ENCODE measurements at regions not wholly inside any gene's neighbourhood (a gene's known extent, or its start where the extent isn't known, plus 50 kb on each side); places are given as distances from the start of the nearest gene placed in this dataset.

- DNase-seq, result no peak
Observed at GRCh38 chr11:130749216-130749615, 167.1 kb downstream of the SNX19 start.

DNA sequence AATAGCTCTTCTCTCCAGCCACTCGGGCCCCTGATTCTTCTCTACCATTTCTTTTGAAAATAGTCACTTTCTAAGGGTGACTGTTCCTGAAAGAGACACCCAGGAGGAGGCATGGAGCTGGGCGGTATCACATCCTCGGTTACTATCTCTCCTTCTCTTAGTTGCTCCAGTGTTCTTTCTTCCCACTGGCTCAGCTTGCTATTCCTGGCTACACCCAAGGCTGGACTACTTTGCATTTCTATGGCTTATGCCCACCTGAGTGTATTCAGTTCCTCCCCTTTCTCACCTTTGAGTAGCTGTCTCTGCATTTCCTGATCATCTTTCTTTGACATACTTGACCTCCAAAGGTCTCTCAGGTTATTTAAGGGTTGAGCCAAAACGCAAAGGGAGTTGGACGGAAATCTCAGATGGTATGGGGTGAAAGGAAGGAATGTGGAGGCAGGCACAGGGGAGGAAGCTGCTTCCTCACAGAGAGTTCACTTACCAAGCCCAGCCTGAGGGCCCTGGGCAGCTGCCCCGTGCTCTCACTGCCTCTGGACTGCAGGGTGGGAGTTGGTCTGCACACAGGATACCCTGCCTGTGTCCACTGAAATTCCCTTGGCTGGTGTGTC is 155.7 kb downstream of the SNX19 start:
- DNase-seq, result no peak

GRCh38 chr11:130761560-130762220 is 154.6 kb downstream of the SNX19 start:
- no peak for DNase-seq

GRCh38 chr11:130762638-130763037 is 153.6 kb downstream of the SNX19 start:
- no peak for DNase-seq

- DNase-seq, result no peak
Observed at GRCh38 chr11:130763087-130763980, 152.9 kb downstream of the SNX19 start.

DNA sequence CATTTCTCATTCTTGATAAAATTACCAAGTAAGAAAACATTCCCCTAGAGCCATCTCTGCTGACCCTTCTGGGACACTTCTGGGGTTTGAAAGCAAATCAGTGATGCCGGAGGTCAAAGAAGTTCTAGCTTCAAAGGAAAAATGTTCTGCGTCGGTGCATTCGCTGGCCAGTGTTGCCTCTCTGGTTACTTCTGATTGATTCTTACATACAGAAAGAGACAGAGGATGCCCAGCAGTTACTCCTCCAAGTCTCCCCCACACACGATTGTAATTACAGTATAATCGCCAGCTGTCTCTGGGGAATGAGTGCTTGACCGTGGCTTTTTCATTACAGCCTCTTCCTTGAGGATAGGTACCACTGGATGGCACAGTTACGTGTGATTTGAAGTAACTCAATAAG is 150.9 kb downstream of the SNX19 start:
- no peak for DNase-seq

DNA sequence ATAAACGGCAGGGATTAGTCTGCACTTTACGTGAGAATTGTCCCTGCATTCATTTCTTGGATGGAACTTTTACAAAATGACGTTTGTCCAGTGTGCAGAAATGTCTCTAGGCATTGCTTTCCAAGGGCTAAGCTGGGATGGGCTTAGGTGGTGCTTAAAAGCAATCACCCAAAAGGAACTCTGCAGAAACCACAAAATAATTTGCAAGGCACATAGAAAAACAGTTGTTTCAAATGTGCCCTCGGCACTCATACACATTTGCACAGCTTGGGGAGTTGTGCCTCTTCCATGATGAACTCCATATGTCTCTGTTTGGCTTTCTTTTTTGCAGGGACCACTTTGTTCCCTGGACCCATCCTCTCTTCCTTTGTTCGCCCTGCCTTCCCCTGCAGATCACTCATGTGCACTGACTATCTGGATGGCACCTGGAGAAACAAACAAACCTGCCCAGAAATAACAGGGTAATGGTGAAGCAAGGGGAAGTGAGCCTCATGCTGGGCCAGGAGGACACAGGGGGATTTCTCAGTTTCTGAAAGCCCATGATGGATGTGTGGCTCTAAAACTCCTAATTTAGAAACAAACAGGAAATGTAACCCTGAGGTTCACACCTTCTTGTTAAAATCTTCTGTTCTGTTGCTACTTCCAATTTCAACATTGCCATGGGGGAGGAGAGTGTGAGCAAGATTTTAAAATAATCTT is 150.2 kb downstream of the SNX19 start:
- no peak for DNase-seq

DNA sequence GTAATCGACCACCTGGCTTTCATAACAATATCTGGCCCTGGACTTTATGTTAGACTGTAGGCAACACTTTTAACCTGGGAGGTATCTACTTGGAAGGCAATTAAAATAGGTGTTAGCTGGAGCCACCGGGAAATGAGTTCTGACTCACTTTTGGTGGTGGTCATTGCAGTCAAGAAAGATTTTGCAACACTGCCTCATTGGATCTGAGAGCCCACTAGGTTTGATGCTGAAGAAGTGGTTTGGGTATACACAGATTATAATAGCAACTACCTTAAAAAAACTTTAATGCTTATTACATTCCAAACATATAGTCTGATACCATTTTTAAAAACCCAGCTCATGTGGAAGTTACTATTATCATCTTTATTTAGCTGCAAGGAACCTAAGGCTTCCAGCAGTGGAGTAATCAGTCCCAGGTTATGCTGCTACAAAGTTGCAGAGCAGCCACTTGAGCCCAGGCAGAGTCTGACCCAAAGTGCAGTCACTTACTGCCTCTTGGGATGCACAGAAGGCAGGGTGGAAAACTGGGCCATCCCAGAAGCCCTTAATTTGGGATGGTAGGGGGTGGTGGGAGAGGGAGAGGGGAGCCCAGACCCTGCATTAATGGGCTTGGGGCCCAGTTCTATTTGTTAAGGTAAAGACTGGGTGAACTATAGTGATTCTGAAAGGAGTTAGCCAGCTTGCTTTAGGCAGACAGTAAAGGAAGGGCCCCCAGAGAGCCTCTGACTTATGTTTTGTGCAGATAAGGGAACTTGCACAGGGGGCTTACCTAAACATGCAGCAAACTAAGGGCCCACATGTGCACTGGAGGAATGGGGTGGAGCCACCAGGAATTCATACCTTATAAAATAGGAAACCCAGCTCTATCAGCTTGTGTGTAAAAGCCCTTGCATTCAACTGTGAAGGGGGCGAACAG is 149.4 kb downstream of the SNX19 start:
- DNase-seq, result no peak

- DNase-seq, result no peak
Observed at GRCh38 chr11:130769782-130770535, 146.3 kb downstream of the SNX19 start.

- DNase-seq, result no peak
Observed at GRCh38 chr11:130771708-130772107, 144.6 kb downstream of the SNX19 start.

DNA sequence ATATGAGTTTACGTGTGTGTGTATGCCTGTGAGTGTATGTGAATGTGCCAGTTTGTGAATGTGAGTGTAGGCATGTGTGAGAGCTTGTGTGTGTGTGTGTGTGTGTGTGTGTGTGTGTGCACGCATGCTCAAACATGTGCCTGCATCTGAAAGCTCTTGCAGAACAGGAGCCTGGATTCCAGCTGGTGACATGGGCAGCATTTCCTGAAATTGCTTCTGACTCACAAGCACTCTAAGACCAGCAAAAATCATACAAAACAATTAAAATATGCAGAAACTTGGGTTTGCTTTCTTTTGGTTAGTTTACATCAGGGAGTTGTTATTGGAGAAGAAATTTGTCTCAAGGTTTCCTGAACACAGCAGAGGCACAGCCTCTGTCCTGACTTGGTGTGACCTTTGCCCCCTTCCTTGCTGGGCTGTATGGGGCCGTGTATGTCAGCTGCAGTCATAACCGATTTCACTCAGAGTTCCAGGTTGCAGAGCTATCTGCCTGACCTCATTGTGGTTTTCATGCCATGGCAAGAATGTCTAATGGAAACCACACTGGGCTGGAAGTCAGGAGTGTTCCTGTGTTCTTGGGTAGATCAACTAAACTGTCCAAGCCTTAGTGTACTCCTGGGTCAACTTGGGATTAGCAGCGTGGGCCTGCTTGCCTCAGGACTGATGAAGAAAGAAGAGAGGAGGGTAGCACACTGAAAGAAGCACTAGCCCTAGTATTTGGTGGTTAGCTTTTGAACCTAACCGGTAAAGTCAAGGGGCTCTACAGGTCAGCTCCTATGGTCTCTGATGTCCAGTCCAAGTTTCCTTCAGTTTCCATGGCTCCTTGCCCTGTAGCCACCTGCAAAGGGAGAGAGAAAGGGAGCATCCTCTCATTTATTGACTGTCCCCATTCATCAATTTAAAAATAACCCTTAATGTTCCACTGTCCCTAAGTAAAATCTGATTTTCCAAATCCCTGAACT is 143.7 kb downstream of the SNX19 start:
- DNase-seq, result no peak

DNA sequence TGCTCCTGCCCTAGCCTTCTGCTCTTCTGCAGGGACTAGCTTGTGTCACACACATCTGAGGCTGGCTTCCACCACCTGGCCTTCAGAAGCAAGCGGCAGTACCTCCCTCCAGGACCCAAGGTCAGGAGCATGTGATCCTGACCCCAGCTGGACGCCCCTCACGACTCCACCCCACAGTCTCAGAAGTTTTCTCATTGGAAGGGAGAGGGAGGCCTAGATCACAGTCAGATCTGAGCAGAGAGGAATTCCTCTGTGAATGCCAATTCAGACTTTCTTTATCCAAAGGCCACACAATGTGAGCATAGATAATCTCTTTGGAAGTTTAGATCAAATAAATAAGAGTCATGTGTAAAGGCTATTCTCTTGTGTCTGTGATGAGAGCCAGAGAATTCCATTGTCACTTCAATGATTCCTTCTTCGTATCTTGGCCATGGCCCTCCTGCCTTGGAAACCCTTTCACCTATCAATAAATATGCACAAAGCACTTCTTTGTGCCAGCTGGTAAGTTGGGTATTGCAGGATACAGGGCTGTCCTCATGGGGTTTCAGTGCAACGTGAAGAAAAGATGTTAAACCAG is 142.9 kb downstream of the SNX19 start:
- no peak for DNase-seq

DNA sequence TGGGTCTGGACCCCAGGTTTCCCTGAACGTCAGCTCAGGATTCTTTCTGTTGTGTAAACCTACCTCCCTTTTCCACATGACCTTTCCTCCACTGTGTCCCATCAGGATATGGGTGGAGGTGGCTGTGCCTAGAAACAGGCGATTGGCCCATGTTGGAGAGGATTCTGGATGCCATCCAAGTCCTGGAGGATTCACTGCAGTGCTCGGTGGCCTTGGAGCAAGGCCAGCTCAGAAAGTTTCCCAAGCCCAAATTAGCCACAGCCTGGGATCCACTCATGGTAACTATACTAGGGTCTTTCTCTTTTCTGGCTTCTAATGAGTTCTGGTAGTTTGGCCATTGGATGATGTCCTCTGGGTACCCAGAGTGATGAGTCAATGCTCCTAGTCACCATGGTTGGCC is 141.6 kb downstream of the SNX19 start:
- DNase-seq, result no peak

DNA sequence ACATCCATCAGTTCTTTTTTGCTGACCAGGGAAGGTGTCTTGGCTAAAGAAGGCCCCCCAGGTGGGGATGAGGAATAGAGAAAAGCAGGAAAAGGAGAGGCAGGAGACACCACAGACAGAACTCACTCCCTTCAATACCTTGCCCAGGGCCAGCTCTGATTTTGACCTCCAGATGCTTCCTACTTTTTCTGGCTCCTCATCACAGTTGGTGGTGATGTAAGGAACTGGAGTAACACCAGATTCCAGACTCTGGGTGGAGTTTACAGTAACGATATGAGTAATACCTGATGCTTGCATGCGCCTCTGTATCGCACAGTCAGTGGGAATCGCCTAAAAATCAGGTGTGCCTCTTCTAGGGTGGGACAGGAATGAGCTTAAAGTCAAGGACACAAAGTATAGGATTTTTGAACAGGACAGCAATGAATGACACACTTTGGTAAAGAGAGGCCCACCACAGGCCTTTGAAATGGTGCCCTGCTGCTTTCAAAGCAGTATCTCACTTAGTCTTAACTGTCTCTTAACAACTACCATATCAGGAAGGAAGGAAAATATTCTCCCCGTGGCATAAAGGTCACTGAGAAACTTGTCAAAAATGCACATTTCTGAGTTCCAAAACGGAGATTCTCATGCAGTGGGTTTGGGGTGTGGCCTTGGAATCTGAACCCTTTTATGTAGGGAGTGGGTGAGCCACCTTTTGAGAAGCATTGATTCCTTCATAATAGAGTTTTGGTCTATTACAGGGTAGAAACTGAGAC is 140.8 kb downstream of the SNX19 start:
- no peak for DNase-seq

- DNase-seq, result no peak
Observed at GRCh38 chr11:130776061-130776419, 140.2 kb downstream of the SNX19 start.

GRCh38 chr11:130778026-130778425 is 138.3 kb downstream of the SNX19 start:
- no peak for DNase-seq

DNA sequence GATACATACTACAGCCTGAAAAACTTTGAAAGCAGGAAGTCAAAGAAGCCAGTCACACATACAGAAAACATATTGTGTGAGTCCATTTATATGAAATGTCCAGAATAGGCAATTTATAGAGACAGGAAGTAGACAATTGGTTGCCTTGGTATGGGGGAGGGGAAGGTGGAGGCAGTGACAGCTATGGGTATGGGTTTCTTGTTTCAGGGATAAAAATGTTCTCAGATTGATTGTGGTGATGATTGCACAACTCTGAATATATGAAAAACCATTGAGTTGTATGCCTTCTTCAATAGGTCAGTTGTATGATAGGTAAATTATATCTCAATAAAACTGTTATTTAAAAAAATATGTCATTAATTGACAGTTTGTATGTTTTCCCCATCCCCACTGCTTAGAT is 137.6 kb downstream of the SNX19 start:
- no peak for DNase-seq

DNA sequence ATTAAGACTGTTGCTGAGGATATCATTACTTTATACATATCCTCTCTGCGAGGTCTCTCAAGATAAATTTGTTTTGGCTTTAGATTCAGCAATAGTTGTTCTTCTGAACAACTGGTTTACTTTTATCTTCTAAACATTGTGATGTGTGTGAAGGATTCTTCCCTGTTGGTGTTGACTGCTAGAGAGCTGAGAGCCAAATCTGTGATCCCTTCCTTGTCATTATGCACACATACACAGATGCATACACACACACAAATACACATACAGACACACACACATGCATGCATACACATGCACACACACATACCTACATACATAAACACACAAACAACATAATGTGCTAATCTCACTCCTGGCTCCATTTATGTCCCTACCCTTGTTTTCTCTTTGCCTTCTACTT is 137.0 kb downstream of the SNX19 start:
- DNase-seq, result no peak

DNA sequence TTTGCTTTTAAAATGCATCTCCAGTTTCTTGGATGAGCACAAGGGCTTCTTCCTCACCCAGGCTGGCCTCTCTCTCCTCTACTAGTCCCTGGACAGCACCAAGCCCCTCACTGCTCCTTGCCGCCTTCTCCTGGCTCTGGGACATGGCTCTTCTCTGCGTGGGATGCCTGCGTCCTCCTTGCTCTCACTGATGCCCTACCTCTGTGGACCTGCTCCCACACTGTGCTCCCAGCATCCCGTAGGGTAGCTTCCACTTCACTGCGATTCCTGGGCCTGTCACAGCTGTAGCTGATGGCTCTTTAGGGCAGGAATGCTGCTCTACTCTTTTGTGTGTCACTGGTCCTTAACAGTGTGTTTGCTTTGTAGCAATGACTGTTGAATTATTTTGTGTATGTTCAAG is 136.3 kb downstream of the SNX19 start:
- no peak for DNase-seq

Data from activated CD4-positive, alpha-beta T cell treated with anti-CD3 and anti-CD28 coated beads for 48 hours (primary cell).